A673 (cell line): ENCODE measurements at regions not wholly inside any gene's neighbourhood (a gene's known extent, or its start where the extent isn't known, plus 50 kb on each side); places are given as distances from the start of the nearest gene placed in this dataset.

Experiments used
- EZH2 ChIP-seq: fragments of 200-600 bp; sonication (generic); IDR thresholded peaks from 2 replicates; pipeline ENCODE4 v1.6.1; 2017; ENCODE audit warnings: borderline replicate concordance, low read depth, mild to moderate bottlenecking, mixed read lengths, antibody characterized with exemption, low read length; ENCODE audit not compliant: poor library complexity, severe bottlenecking
- TF ChIP-seq, protein P1 (sequence below): fragments of 300-800, 200-600 bp; sonication (generic); conservative IDR thresholded peaks from 2 replicates; pipeline ENCODE4 v1.5.1; 2017; ENCODE audit warnings: low read depth, mild to moderate bottlenecking, antibody characterized with exemption, low read length, moderate library complexity, mixed read lengths

- TF ChIP-seq, protein P1, sequence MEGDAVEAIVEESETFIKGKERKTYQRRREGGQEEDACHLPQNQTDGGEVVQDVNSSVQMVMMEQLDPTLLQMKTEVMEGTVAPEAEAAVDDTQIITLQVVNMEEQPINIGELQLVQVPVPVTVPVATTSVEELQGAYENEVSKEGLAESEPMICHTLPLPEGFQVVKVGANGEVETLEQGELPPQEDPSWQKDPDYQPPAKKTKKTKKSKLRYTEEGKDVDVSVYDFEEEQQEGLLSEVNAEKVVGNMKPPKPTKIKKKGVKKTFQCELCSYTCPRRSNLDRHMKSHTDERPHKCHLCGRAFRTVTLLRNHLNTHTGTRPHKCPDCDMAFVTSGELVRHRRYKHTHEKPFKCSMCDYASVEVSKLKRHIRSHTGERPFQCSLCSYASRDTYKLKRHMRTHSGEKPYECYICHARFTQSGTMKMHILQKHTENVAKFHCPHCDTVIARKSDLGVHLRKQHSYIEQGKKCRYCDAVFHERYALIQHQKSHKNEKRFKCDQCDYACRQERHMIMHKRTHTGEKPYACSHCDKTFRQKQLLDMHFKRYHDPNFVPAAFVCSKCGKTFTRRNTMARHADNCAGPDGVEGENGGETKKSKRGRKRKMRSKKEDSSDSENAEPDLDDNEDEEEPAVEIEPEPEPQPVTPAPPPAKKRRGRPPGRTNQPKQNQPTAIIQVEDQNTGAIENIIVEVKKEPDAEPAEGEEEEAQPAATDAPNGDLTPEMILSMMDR: no peak
- TF ChIP-seq EZH2: no peak
These were observed 580.0 kb upstream of the RGS18 start for GRCh38 chr1:191578281-191578680.
